Stomach (tissue), 8 donors: ENCODE measurements at regions not wholly inside any gene's neighbourhood (a gene's known extent, or its start where the extent isn't known, plus 50 kb on each side); places are given as distances from the start of the nearest gene placed in this dataset.

Source experiments
- DNase-seq, 2 donors: peaks; one replicate each; pipeline versions ENCODE4 v3.0.0 to v3.0.0-alpha.2; 2013 to 2019
- H3K27ac ChIP-seq, 5 donors: fragments of 200-600 bp in 4 of 5; sonication (generic) in 4 of 5; one replicate each; pipeline ENCODE4 v1.5.1; 2013 to 2019; ENCODE audit warnings: mild to moderate bottlenecking in 1 of 5, moderate library complexity in 1 of 5
- H3K27me3 ChIP-seq, 3 donors: fragments of 200-600 bp; sonication (generic); one replicate each; pipeline ENCODE4 v1.5.1; 2017 to 2019; ENCODE audit warnings: mixed run types in 1 of 3
- H3K36me3 ChIP-seq, 4 donors: fragments of 200-600 bp; sonication (generic); 1 replicate in 3 of 4; 2 replicates in 1 of 4; pipeline ENCODE4 v1.5.1; 2016 to 2019
- H3K4me1 ChIP-seq, 4 donors: fragments of 200-600 bp; sonication (generic); one replicate each; pipeline ENCODE4 v1.5.1; 2016 to 2019
- H3K4me3 ChIP-seq, 4 donors: fragments of 200-600 bp; sonication (generic) in 3 of 4; one replicate each; pipeline ENCODE4 v1.5.1; 2016 to 2019; ENCODE audit warnings: mild to moderate bottlenecking in 1 of 4
- H3K9me3 ChIP-seq, 4 donors: fragments of 200-600 bp; sonication (generic); one replicate each; pipeline ENCODE4 v1.5.1; 2016 to 2019
- EP300 ChIP-seq: sonication (generic); formaldehyde crosslinking; IDR thresholded peaks from one replicate; pipeline ENCODE4 v1.6.1; 2017; ENCODE audit warnings: antibody characterized with exemption
- POLR2A ChIP-seq, 4 donors: fragments of 450-650 bp; IDR thresholded peaks; one replicate each; pipeline ENCODE4 v1.6.1; 2016; ENCODE audit warnings: antibody characterized with exemption in 4 of 4, control low read depth in 2 of 4, mild to moderate bottlenecking in 1 of 4, moderate library complexity in 1 of 4
- POLR2AphosphoS5 ChIP-seq, 3 donors: sonication (generic); formaldehyde crosslinking; IDR thresholded peaks; one replicate each; pipeline ENCODE4 v1.6.1; 2016; ENCODE audit warnings: antibody characterized with exemption in 3 of 3
- WGBS, 5 donors: extraction: QIAGEN DNeasy Blood & Tissue Kit in 3 of 5; methylation state at CpG; one replicate each; pipeline versions ENCODE4 v1.1.5 to v1.1.7; 2013 to 2018; 5-methylcytosine and 5-hydroxymethylcytosine counted together
- intact Hi-C: fragments of 100-400 bp; cut with DNase I; formaldehyde crosslinking; loops from one replicate; pipeline ENCODE4 v1.15.1; 2023; ENCODE audit warnings: low total_unique reads
- TF ChIP-seq, protein P1 (sequence below), 7 experiments: fragments of 450-650 bp in 4 of 7; fragments of 200-600 bp in 3 of 7; sonication (generic) in 3 of 7; IDR thresholded peaks; one replicate each; pipeline ENCODE4 v1.5.1; 2016 to 2019; ENCODE audit warnings: antibody characterized with exemption in 7 of 7, control low read depth in 2 of 7, mild to moderate bottlenecking in 1 of 7
- donor health status: healthy with polysubstance abuse.
- donor health status: Bipolar disorder and iron deficiency.
- donor health status: healthy.

DNA sequence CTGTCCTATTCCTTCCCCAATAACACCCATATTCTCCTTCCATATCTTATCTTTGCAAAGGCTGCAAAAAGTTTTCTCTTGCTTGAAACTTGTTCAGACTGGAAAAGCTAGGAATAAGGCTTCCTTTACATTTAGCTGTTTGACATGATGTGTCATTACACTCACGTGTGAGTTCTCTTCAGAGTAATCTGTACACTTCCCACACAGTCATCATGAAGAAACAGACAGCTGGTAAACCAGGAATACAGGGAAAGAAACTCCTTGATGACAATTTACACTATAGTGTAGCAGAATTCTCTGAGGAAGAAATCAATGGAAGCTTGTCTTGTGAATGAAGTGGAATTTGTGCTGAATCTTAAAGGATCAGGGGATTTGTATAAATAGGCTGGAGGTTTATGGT, 628.6 kb upstream of the CDH2 start:
- Histone ChIP-seq H3K4me3 (no peak overlapping the region), H3K27me3 (no peaks in the 10 kb centered on the region), H3K4me1 (no peaks in the 10 kb centered on the region), H3K9me3 (peaks cover 0 to 19% (median 12%) of the 10 kb centered on the region in 4 donors), H3K27ac (no peak overlapping the region), H3K36me3 (no peaks in the 10 kb centered on the region)
- no peak for DNase-seq
- WGBS, 5 donors = 44 to 59% (median 57%) methylated on average over 1 of the region's 1 CpG
- TF ChIP-seq, protein P1, sequence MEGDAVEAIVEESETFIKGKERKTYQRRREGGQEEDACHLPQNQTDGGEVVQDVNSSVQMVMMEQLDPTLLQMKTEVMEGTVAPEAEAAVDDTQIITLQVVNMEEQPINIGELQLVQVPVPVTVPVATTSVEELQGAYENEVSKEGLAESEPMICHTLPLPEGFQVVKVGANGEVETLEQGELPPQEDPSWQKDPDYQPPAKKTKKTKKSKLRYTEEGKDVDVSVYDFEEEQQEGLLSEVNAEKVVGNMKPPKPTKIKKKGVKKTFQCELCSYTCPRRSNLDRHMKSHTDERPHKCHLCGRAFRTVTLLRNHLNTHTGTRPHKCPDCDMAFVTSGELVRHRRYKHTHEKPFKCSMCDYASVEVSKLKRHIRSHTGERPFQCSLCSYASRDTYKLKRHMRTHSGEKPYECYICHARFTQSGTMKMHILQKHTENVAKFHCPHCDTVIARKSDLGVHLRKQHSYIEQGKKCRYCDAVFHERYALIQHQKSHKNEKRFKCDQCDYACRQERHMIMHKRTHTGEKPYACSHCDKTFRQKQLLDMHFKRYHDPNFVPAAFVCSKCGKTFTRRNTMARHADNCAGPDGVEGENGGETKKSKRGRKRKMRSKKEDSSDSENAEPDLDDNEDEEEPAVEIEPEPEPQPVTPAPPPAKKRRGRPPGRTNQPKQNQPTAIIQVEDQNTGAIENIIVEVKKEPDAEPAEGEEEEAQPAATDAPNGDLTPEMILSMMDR (IDR thresholded peaks at IDR 0.05) = no peak
- TF ChIP-seq EP300 (no peak), POLR2A (IDR thresholded peaks at IDR 0.05) (no peak), POLR2AphosphoS5 (IDR thresholded peaks at IDR 0.05) (no peak)
- intact Hi-C loops = no loop called here

GRCh38 chr18:28804512-28805202, 627.7 kb upstream of the CDH2 start:
- 53 to 62% (median 58%) methylated on average over 6 of the region's 6 CpGs for WGBS, 5 donors
- H3K9me3 ChIP-seq = peaks cover 0 to 17% (median 12%) of the 10 kb centered on the region in 4 donors
- intact Hi-C loops = no loop called here

DNA sequence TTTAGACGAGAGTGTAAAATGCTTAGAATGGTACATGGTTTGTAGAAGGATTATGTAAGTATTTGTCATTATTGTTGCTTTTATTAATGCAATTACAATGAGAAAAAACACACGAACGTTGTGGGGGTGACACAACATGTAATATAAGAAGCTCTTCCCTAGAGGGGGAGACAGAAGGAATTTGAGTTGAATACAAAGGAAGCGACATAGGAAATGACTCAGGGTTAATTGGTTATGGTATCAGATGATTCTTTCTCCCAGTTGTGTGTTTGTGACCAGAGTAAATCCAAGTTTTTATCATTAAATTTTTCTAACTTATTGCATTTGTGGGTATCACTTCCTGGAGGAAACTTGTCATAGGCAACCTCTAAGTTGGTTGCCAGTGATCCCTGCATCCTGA, 625.6 kb upstream of the CDH2 start:
- H3K27ac ChIP-seq = no peak overlapping the region
- H3K4me3 ChIP-seq = no peak overlapping the region
- WGBS, 5 donors = 44 to 63% (median 58%) methylated on average over 4 of the region's 4 CpGs
- H3K9me3 ChIP-seq = no peaks in the 10 kb centered on the region
- intact Hi-C loops = no loop called here
- no peaks in the 10 kb centered on the region for H3K27me3 ChIP-seq
- H3K4me1 ChIP-seq = no peaks in the 10 kb centered on the region
- TF ChIP-seq POLR2AphosphoS5 (IDR thresholded peaks at IDR 0.05) (no peak), EP300 (no peak), POLR2A (IDR thresholded peaks at IDR 0.05) (no peak)
- TF ChIP-seq, protein P1 (IDR thresholded peaks at IDR 0.05) = no peak
- H3K36me3 ChIP-seq = no peaks in the 10 kb centered on the region
- no peak for DNase-seq

More at GRCh38 chr18:28804512-28805202, 627.7 kb upstream of the CDH2 start:
- no peak for DNase-seq
- H3K4me3 ChIP-seq = no peak overlapping the region
- no peaks in the 10 kb centered on the region for H3K4me1 ChIP-seq
- H3K36me3 ChIP-seq = no peaks in the 10 kb centered on the region
- TF ChIP-seq, protein P1 (IDR thresholded peaks at IDR 0.05) = no peak
- no peak for TF ChIP-seq POLR2AphosphoS5 (IDR thresholded peaks at IDR 0.05)
- no peak overlapping the region for H3K27ac ChIP-seq
- no peaks in the 10 kb centered on the region for H3K27me3 ChIP-seq

DNA sequence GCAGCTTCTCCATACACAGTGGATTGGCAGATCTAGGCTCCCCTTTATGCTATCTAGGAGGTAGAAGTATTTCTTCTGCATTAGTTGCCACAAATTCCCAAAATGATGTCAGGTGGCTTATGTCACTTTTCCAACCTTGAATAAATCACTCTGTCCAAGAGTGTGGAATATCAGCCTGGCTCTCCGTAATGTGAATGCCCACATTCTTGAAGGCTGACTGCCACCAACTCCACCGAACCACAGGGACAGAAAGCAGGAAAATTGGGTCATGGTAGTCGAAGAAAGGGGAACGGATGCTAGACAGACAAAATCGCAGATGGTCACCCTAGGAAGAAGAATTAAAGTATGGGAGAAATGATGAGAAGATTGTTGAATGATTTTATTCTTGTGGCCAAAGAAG, 624.9 kb upstream of the CDH2 start:
- Histone ChIP-seq H3K27me3 (no peaks in the 10 kb centered on the region), H3K9me3 (no peaks in the 10 kb centered on the region), H3K4me3 (no peak overlapping the region), H3K27ac (no peak overlapping the region), H3K36me3 (no peaks in the 10 kb centered on the region), H3K4me1 (no peaks in the 10 kb centered on the region)
- TF ChIP-seq POLR2AphosphoS5 (IDR thresholded peaks at IDR 0.05) = no peak
- TF ChIP-seq, protein P1 (IDR thresholded peaks at IDR 0.05) = no peak
- no peak for DNase-seq
- intact Hi-C loops = no loop called here
- WGBS, 5 donors = 82 to 90% (median 89%) methylated on average over 5 of the region's 5 CpGs
